ENCODE measurements at regions not wholly inside any gene's neighbourhood (a gene's known extent, or its start where the extent isn't known, plus 50 kb on each side); places are given as distances from the start of the nearest gene placed in this dataset.

DNA sequence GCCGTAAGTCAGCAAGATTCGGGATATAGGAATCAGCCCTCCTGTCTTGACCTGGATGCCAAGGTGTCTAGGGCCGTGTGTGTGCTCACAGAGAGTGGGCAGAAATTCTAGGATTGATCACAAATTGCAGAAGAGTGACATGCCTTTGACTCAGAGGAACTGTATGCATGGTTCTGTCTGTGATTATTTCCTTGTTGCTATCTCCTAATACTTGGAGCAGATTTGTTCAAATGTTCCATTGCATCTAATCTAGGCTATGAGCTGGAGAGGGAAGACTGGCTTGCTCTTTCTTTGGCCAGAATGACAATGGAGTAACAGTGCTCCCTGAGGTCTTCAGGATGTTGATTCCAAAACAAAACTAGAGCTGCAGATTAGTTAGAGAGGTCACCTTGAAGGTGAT, 115.0 kb downstream of the EN1 start:
- TF ChIP-seq, protein P1, sequence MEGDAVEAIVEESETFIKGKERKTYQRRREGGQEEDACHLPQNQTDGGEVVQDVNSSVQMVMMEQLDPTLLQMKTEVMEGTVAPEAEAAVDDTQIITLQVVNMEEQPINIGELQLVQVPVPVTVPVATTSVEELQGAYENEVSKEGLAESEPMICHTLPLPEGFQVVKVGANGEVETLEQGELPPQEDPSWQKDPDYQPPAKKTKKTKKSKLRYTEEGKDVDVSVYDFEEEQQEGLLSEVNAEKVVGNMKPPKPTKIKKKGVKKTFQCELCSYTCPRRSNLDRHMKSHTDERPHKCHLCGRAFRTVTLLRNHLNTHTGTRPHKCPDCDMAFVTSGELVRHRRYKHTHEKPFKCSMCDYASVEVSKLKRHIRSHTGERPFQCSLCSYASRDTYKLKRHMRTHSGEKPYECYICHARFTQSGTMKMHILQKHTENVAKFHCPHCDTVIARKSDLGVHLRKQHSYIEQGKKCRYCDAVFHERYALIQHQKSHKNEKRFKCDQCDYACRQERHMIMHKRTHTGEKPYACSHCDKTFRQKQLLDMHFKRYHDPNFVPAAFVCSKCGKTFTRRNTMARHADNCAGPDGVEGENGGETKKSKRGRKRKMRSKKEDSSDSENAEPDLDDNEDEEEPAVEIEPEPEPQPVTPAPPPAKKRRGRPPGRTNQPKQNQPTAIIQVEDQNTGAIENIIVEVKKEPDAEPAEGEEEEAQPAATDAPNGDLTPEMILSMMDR (IDR thresholded peaks at IDR 0.05): no peak
- TF ChIP-seq POLR2A (IDR thresholded peaks at IDR 0.05) (no peak), EP300 (IDR thresholded peaks at IDR 0.05) (no peak)

Measured in ovary (tissue), 3 donors.